Neutrophil (primary cell): ENCODE measurements at regions not wholly inside any gene's neighbourhood (a gene's known extent, or its start where the extent isn't known, plus 50 kb on each side); places are given as distances from the start of the nearest gene placed in this dataset.

Experiments used
- H3K27ac ChIP-seq: fragments of 200-600 bp; sonication (generic); 2 replicates; pipeline ENCODE4 v1.5.1; 2016; ENCODE audit warnings: mild to moderate bottlenecking, moderate library complexity
- H3K27me3 ChIP-seq: fragments of 200-600 bp; sonication (generic); 2 replicates; pipeline ENCODE4 v1.6.0; 2016; ENCODE audit warnings: mild to moderate bottlenecking
- H3K36me3 ChIP-seq: fragments of 200-600 bp; sonication (generic); 2 replicates; pipeline ENCODE4 v1.5.1; 2017
- H3K4me1 ChIP-seq, 2 experiments: fragments of 200-600 bp in 1 of 2; sonication (generic) in 1 of 2; 1 replicate in 1 of 2; 2 replicates in 1 of 2; pipeline versions ENCODE4 v1.5.1 to v1.6.1; 2013 to 2016; ENCODE audit warnings: low read depth in 1 of 2, low read length in 1 of 2, mild to moderate bottlenecking in 1 of 2, moderate library complexity in 1 of 2; ENCODE audit not compliant: control insufficient read depth in 1 of 2, insufficient read depth in 1 of 2
- H3K4me3 ChIP-seq, 2 experiments: fragments of 200-600 bp in 1 of 2; sonication (generic) in 1 of 2; 1 replicate in 1 of 2; 2 replicates in 1 of 2; pipeline ENCODE4 v1.5.1; 2013 to 2016; ENCODE audit warnings: low read depth in 1 of 2, low read length in 1 of 2, mild to moderate bottlenecking in 1 of 2, moderate library complexity in 1 of 2
- H3K9me3 ChIP-seq: fragments of 200-600 bp; sonication (generic); 2 replicates; pipeline ENCODE4 v1.5.1; 2016
- TF ChIP-seq, protein P1 (sequence below): fragments of 200-600 bp; sonication (generic); IDR thresholded peaks from 2 replicates; pipeline ENCODE4 v1.5.1; 2016; ENCODE audit warnings: antibody characterized with exemption

DNA sequence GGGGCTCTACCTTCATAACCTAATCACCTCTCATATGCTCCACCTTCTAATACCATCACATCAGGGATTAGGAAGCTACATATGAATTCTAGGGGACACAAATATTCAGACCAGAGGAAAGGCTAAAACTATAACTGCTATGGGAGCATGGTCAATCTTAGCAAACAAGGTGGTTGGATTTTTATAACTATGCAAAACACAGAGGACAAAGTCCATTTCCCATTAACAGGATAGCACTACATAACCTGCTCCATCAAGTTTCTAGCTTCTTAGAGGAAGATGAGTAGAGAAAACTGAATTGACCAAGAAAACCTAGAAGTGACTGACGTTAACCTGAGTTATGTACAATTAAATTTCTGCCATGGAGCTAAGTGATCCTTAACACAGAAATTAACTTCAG lies 398.6 kb downstream of the TBL1XR1 start:
- no peaks in the 10 kb centered on the region for H3K27me3 ChIP-seq
- H3K9me3 ChIP-seq: no peaks in the 10 kb centered on the region
- TF ChIP-seq, protein P1, sequence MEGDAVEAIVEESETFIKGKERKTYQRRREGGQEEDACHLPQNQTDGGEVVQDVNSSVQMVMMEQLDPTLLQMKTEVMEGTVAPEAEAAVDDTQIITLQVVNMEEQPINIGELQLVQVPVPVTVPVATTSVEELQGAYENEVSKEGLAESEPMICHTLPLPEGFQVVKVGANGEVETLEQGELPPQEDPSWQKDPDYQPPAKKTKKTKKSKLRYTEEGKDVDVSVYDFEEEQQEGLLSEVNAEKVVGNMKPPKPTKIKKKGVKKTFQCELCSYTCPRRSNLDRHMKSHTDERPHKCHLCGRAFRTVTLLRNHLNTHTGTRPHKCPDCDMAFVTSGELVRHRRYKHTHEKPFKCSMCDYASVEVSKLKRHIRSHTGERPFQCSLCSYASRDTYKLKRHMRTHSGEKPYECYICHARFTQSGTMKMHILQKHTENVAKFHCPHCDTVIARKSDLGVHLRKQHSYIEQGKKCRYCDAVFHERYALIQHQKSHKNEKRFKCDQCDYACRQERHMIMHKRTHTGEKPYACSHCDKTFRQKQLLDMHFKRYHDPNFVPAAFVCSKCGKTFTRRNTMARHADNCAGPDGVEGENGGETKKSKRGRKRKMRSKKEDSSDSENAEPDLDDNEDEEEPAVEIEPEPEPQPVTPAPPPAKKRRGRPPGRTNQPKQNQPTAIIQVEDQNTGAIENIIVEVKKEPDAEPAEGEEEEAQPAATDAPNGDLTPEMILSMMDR: no peak
- no peak overlapping the region for H3K4me3 ChIP-seq
- H3K27ac ChIP-seq: no peak overlapping the region
- H3K4me1 ChIP-seq: no peaks in the 10 kb centered on the region
- no peaks in the 10 kb centered on the region for H3K36me3 ChIP-seq

DNA sequence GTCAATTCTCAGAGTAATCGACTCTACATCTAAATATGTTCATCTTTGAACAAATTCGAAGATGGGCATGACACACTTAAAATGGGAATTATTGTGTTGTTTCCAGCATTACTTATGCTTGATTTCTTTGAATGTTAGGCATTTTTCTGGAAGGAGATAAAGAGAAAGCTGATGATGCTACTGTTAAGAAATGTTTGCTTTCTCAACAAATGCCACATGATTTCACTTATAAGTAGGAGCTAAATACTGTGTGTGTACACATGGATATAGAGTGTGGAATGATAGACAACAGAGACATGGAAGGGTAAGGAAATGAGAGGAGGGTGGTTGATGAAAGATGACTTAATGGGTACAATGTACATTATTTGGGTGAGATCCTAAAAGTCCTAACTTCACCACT lies 400.9 kb downstream of the TBL1XR1 start:
- no peak overlapping the region for H3K4me3 ChIP-seq
- H3K27me3 ChIP-seq: no peaks in the 10 kb centered on the region
- H3K36me3 ChIP-seq: no peaks in the 10 kb centered on the region
- H3K27ac ChIP-seq: no peak overlapping the region
- H3K4me1 ChIP-seq: no peaks in the 10 kb centered on the region
- TF ChIP-seq, protein P1: no peak
- H3K9me3 ChIP-seq: no peaks in the 10 kb centered on the region

DNA sequence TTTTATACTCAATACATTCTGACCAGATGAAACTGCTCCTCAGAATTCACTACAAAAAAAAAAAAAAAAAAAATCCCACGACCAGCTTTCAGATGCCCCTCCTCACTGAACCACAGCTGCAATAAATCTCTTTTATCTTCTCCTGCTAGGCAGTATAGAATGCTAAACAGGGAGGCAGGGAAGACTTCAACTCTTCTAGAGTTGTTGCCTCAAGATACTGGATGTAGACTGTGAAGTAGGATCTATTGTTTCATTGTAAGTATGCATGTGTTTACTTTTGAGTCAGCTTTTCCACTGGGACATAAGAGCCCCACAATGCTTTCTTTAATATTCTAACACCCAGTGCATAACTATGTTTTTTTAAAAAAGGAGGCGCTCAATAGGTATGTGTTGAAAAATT lies 401.4 kb downstream of the TBL1XR1 start:
- TF ChIP-seq, protein P1: no peak
- H3K27ac ChIP-seq: no peak overlapping the region
- H3K9me3 ChIP-seq: no peaks in the 10 kb centered on the region
- no peaks in the 10 kb centered on the region for H3K27me3 ChIP-seq
- no peaks in the 10 kb centered on the region for H3K4me1 ChIP-seq
- H3K36me3 ChIP-seq: no peaks in the 10 kb centered on the region
- H3K4me3 ChIP-seq: no peak overlapping the region

DNA sequence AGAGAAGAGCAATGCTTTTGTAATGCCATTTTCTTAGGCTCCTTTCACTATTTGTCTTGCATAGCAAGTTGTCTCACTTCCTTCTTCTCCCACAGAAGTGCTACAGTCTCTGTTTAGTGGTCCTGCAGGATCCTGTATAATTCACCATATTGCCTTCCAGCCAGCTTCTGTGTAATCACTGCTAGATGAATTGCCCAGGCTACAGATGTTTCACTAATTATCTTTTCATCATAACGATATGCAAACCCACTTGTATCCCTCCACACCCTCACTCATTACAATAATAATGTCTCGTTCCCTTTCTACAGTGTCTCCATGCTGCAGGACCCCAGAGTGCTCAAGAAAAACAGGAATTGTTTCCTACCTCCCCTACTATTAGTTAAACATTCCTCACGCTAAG lies 402.9 kb downstream of the TBL1XR1 start:
- H3K36me3 ChIP-seq: no peaks in the 10 kb centered on the region
- no peaks in the 10 kb centered on the region for H3K4me1 ChIP-seq
- no peaks in the 10 kb centered on the region for H3K27me3 ChIP-seq
- H3K27ac ChIP-seq: no peak overlapping the region
- TF ChIP-seq, protein P1: no peak
- H3K9me3 ChIP-seq: no peaks in the 10 kb centered on the region
- H3K4me3 ChIP-seq: no peak overlapping the region

DNA sequence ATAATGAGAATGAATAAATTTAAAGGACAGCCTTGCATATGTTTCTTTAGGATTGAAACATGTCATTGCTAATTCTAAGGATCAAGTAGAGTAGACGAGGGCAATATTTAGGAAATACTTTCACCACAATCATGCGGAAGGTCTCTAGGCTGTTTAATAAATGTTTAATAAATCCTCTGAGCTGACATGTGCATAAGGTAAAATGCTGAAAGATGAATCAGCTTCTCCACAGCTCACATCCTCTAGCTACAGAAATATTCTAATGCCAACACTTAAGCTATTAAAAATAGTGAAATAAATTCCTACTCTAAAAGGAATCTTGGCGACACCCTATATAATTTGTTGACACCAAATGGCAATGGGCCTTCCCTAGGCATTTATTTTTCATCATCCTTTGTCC lies 407.3 kb downstream of the TBL1XR1 start:
- Histone ChIP-seq H3K36me3 (no peaks in the 10 kb centered on the region), H3K27me3 (no peaks in the 10 kb centered on the region), H3K27ac (no peak overlapping the region), H3K4me3 (no peak overlapping the region), H3K4me1 (no peaks in the 10 kb centered on the region), H3K9me3 (no peaks in the 10 kb centered on the region)
- TF ChIP-seq, protein P1: no peak

DNA sequence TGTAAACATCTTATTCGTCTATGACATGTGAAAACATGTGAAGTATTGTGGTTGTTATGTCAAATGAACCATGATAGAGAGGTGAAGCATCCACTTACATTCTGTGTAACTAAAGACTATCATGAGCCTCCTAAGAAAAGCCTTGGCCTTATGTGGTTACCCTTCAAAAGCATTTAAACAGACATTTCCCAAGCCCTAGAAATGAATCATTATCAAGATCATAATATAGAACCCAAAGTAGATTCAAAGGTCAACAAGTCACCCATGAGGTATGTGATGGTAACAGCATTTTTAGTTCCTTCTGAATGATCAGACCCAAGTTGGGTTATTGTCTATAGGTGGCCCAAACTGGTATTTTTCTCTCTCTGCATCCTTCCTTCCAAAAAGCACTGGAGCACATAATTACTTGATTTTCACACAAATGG lies 408.0 kb downstream of the TBL1XR1 start:
- Histone ChIP-seq H3K27me3 (no peaks in the 10 kb centered on the region), H3K4me3 (no peak overlapping the region), H3K4me1 (no peaks in the 10 kb centered on the region), H3K36me3 (no peaks in the 10 kb centered on the region), H3K9me3 (no peaks in the 10 kb centered on the region), H3K27ac (no peak overlapping the region)
- TF ChIP-seq, protein P1: no peak
